Neural progenitor cell (in vitro differentiated cells): ENCODE measurements at regions not wholly inside any gene's neighbourhood (a gene's known extent, or its start where the extent isn't known, plus 50 kb on each side); places are given as distances from the start of the nearest gene placed in this dataset.

ENCODE experiments used
- EZH2 ChIP-seq: fragments of 200-600 bp; sonication (generic); IDR thresholded peaks from 2 replicates; pipeline ENCODE4 v1.6.1; 2017; ENCODE audit warnings: antibody characterized with exemption, mild to moderate bottlenecking, moderate library complexity
- TF ChIP-seq, protein P1 (sequence below): fragments of 200-600 bp; sonication (generic); IDR thresholded peaks from 2 replicates; pipeline ENCODE4 v1.5.1; 2017; ENCODE audit warnings: antibody characterized with exemption, mild to moderate bottlenecking

DNA sequence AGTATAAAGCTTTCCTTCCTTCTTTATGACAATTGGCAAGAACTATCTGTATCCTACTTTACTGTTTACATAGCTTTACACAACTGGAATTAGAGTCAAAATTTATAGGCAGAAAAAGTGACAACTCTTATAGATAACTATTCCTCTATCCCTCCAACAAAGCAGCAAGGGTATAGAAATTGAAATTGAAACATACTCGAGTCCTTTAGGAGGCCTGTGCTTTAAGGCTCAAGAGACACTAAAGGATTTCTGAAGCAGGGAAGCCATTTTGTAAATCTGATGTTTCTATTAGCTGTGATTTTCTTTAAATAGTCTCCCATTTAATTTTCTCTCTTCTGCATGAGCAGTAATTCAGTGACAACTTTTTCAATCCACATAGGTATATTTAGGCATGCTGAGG lies 567.6 kb upstream of the MAN1A1 start:
- TF ChIP-seq, protein P1, sequence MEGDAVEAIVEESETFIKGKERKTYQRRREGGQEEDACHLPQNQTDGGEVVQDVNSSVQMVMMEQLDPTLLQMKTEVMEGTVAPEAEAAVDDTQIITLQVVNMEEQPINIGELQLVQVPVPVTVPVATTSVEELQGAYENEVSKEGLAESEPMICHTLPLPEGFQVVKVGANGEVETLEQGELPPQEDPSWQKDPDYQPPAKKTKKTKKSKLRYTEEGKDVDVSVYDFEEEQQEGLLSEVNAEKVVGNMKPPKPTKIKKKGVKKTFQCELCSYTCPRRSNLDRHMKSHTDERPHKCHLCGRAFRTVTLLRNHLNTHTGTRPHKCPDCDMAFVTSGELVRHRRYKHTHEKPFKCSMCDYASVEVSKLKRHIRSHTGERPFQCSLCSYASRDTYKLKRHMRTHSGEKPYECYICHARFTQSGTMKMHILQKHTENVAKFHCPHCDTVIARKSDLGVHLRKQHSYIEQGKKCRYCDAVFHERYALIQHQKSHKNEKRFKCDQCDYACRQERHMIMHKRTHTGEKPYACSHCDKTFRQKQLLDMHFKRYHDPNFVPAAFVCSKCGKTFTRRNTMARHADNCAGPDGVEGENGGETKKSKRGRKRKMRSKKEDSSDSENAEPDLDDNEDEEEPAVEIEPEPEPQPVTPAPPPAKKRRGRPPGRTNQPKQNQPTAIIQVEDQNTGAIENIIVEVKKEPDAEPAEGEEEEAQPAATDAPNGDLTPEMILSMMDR: no peak
- no peak for TF ChIP-seq EZH2
